Mesendoderm (in vitro differentiated cells): ENCODE measurements at regions not wholly inside any gene's neighbourhood (a gene's known extent, or its start where the extent isn't known, plus 50 kb on each side); places are given as distances from the start of the nearest gene placed in this dataset.
A peak's percentile ranks its signal among the peaks of the same experiment; 100 is the strongest.

Experiments used
- DNase-seq: peaks from one replicate; pipeline ENCODE4 v3.0.0; 2013
- H2AK5ac ChIP-seq: 2 replicates; pipeline ENCODE4 v1.6.1; 2013; ENCODE audit warnings: low read length, inconsistent platforms
- H2BK120ac ChIP-seq: 2 replicates; pipeline ENCODE4 v1.6.1; 2013; ENCODE audit warnings: low read depth, mild to moderate bottlenecking, low read length, moderate library complexity, mixed read lengths
- H2BK15ac ChIP-seq: replicated peaks from 2 replicates; pipeline ENCODE4 v1.6.1; 2013; ENCODE audit warnings: low read depth, mild to moderate bottlenecking, moderate library complexity
- H2BK5ac ChIP-seq: 2 replicates; pipeline ENCODE4 v1.6.1; 2013; ENCODE audit warnings: low read length, inconsistent platforms
- H3K18ac ChIP-seq: 2 replicates; pipeline ENCODE4 v1.6.1; 2013; ENCODE audit warnings: mild to moderate bottlenecking, low read length, mixed read lengths
- H3K23ac ChIP-seq: one replicate; pipeline ENCODE4 v1.6.1; 2013; ENCODE audit warnings: low read length
- H3K27ac ChIP-seq: 2 replicates; pipeline ENCODE4 v1.5.1; 2013; ENCODE audit warnings: low read depth, mild to moderate bottlenecking, inconsistent platforms, low read length, moderate library complexity
- H3K27me3 ChIP-seq: 2 replicates; pipeline ENCODE4 v1.6.1; 2013; ENCODE audit warnings: low read length, control low read depth, mild to moderate bottlenecking, inconsistent platforms; ENCODE audit not compliant: insufficient read depth, poor library complexity
- H3K36me3 ChIP-seq: 2 replicates; pipeline ENCODE4 v1.6.1; 2013; ENCODE audit warnings: low read length, inconsistent platforms; ENCODE audit not compliant: control insufficient read depth, insufficient read depth
- H3K4ac ChIP-seq: one replicate; pipeline ENCODE4 v1.6.1; 2013; ENCODE audit warnings: low read depth, mild to moderate bottlenecking, low read length, moderate library complexity
- H3K4me1 ChIP-seq: 2 replicates; pipeline ENCODE4 v1.6.1; 2013; ENCODE audit warnings: low read depth, low read length, inconsistent platforms; ENCODE audit not compliant: control insufficient read depth
- H3K4me2 ChIP-seq: 2 replicates; pipeline ENCODE4 v1.6.1; 2013; ENCODE audit warnings: low read length
- H3K4me3 ChIP-seq: 2 replicates; pipeline ENCODE4 v1.5.1; 2013; ENCODE audit warnings: mild to moderate bottlenecking, low read length
- H3K56ac ChIP-seq: one replicate; pipeline ENCODE4 v1.6.1; 2013; ENCODE audit warnings: low read length
- H3K79me1 ChIP-seq: 2 replicates; pipeline ENCODE4 v1.6.1; 2013; ENCODE audit warnings: low read length, inconsistent platforms
- H3K79me2 ChIP-seq: 2 replicates; pipeline ENCODE4 v1.6.1; 2013; ENCODE audit warnings: mild to moderate bottlenecking, low read length; ENCODE audit not compliant: control insufficient read depth, insufficient read depth
- H3K9ac ChIP-seq: 2 replicates; pipeline ENCODE4 v1.6.1; 2013; ENCODE audit warnings: low read length, inconsistent platforms
- H4K5ac ChIP-seq: one replicate; pipeline ENCODE4 v1.6.1; 2013; ENCODE audit warnings: low read length
- H4K8ac ChIP-seq: one replicate; pipeline ENCODE4 v1.6.1; 2013; ENCODE audit warnings: low read depth, mild to moderate bottlenecking, control low read depth, low read length, moderate library complexity
- WGBS: extraction: QIAGEN DNeasy Blood & Tissue Kit; methylation state at CpG from one replicate; pipeline ENCODE4 v1.1.7; 2013; ENCODE audit warnings: low lambda C conversion rate, missing lambda C conversion rate; ENCODE audit not compliant: insufficient coverage; ENCODE audit errors: extremely low coverage; 5-methylcytosine and 5-hydroxymethylcytosine counted together

- H3K79me2 ChIP-seq = no peaks in the 10 kb centered on the region
- H3K27me3 ChIP-seq = no peaks in the 10 kb centered on the region
- H3K9ac ChIP-seq = no peak overlapping the region
- no peak for DNase-seq
- no peak overlapping the region for H3K18ac ChIP-seq
- no peaks in the 10 kb centered on the region for H3K36me3 ChIP-seq
- no peak overlapping the region for H3K4me3 ChIP-seq
- no peak overlapping the region for H2BK120ac ChIP-seq
- no peaks in the 10 kb centered on the region for H3K4me1 ChIP-seq
- H3K27ac ChIP-seq = no peak overlapping the region
- WGBS = no CpG with 5 or more reads among the region's 4 CpGs
- no peak overlapping the region for H2BK15ac ChIP-seq
- no peak overlapping the region for H3K4ac ChIP-seq
- H3K56ac ChIP-seq = no peak overlapping the region
- H4K5ac ChIP-seq = no peak overlapping the region
- no peaks in the 10 kb centered on the region for H3K79me1 ChIP-seq
- no peak overlapping the region for H4K8ac ChIP-seq
- H2AK5ac ChIP-seq = no peak overlapping the region
- no peak overlapping the region for H3K23ac ChIP-seq
- no peak overlapping the region for H2BK5ac ChIP-seq
- no peak overlapping the region for H3K4me2 ChIP-seq
Observed at GRCh38 chr3:40593351-40593750, 68.6 kb downstream of the ZNF621 start.

GRCh38 chr3:40597441-40597840 is 72.7 kb downstream of the ZNF621 start:
- H3K4me1 ChIP-seq = no peaks in the 10 kb centered on the region
- no peak overlapping the region for H3K23ac ChIP-seq
- H3K4ac ChIP-seq = no peak overlapping the region
- no peaks in the 10 kb centered on the region for H3K36me3 ChIP-seq
- no peaks in the 10 kb centered on the region for H3K79me1 ChIP-seq
- H3K4me2 ChIP-seq = no peak overlapping the region
- H3K27me3 ChIP-seq = no peaks in the 10 kb centered on the region
- H3K56ac ChIP-seq = no peak overlapping the region
- H3K79me2 ChIP-seq = no peaks in the 10 kb centered on the region
- no peak overlapping the region for H4K5ac ChIP-seq
- no peak overlapping the region for H3K18ac ChIP-seq
- no peak overlapping the region for H2BK5ac ChIP-seq
- no peak overlapping the region for H2BK15ac ChIP-seq
- no peak overlapping the region for H4K8ac ChIP-seq
- DNase-seq = peak; percentile 8
- H2BK120ac ChIP-seq = no peak overlapping the region
- H3K9ac ChIP-seq = no peak overlapping the region
- WGBS = no CpG with 5 or more reads among the region's 3 CpGs
- H2AK5ac ChIP-seq = no peak overlapping the region
- no peak overlapping the region for H3K27ac ChIP-seq
- H3K4me3 ChIP-seq = no peak overlapping the region

GRCh38 chr3:40598338-40598737 is 73.6 kb downstream of the ZNF621 start:
- Histone ChIP-seq H3K4me3 (no peak overlapping the region), H2BK120ac (no peak overlapping the region), H3K56ac (no peak overlapping the region), H3K27ac (no peak overlapping the region), H2BK15ac (no peak overlapping the region), H3K4me2 (no peak overlapping the region), H3K4me1 (no peaks in the 10 kb centered on the region), H4K5ac (no peak overlapping the region), H3K9ac (no peak overlapping the region), H3K23ac (no peak overlapping the region), H3K79me1 (no peaks in the 10 kb centered on the region), H3K4ac (no peak overlapping the region), H3K18ac (no peak overlapping the region), H2AK5ac (no peak overlapping the region), H4K8ac (no peak overlapping the region), H2BK5ac (no peak overlapping the region), H3K27me3 (no peaks in the 10 kb centered on the region), H3K79me2 (no peaks in the 10 kb centered on the region), H3K36me3 (no peaks in the 10 kb centered on the region)
- no peak for DNase-seq

- no peak overlapping the region for H2BK5ac ChIP-seq
- H2BK120ac ChIP-seq = no peak overlapping the region
- no peak overlapping the region for H3K18ac ChIP-seq
- DNase-seq = no peak
- H3K4me3 ChIP-seq = no peak overlapping the region
- no peak overlapping the region for H4K5ac ChIP-seq
- no peak overlapping the region for H3K56ac ChIP-seq
- no peak overlapping the region for H3K23ac ChIP-seq
- H3K9ac ChIP-seq = no peak overlapping the region
- H3K4me2 ChIP-seq = no peak overlapping the region
- no peak overlapping the region for H3K4ac ChIP-seq
- no peaks in the 10 kb centered on the region for H3K79me2 ChIP-seq
- no peaks in the 10 kb centered on the region for H3K27me3 ChIP-seq
- H3K27ac ChIP-seq = no peak overlapping the region
- no peak overlapping the region for H4K8ac ChIP-seq
- no peaks in the 10 kb centered on the region for H3K79me1 ChIP-seq
- WGBS = no CpG with 5 or more reads among the region's 3 CpGs
- H2BK15ac ChIP-seq = no peak overlapping the region
- H2AK5ac ChIP-seq = no peak overlapping the region
- no peaks in the 10 kb centered on the region for H3K4me1 ChIP-seq
- no peaks in the 10 kb centered on the region for H3K36me3 ChIP-seq
Observed at GRCh38 chr3:40598962-40599361, 74.2 kb downstream of the ZNF621 start.

GRCh38 chr3:40602778-40603385 is 78.1 kb downstream of the ZNF621 start:
- Histone ChIP-seq H3K23ac (no peak overlapping the region), H4K5ac (no peak overlapping the region), H3K79me1 (no peaks in the 10 kb centered on the region), H3K56ac (no peak overlapping the region), H2BK120ac (no peak overlapping the region), H2BK5ac (no peak overlapping the region), H3K4ac (no peak overlapping the region), H2BK15ac (no peak overlapping the region), H2AK5ac (no peak overlapping the region), H3K27me3 (no peaks in the 10 kb centered on the region), H3K27ac (no peak overlapping the region), H3K36me3 (no peaks in the 10 kb centered on the region), H3K4me3 (no peak overlapping the region), H3K79me2 (no peaks in the 10 kb centered on the region), H3K4me2 (no peak overlapping the region), H3K9ac (no peak overlapping the region), H3K4me1 (no peaks in the 10 kb centered on the region), H3K18ac (no peak overlapping the region), H4K8ac (no peak overlapping the region)
- no CpG with 5 or more reads among the region's 1 CpG for WGBS
- DNase-seq = no peak

GRCh38 chr3:40605960-40606359 is 81.2 kb downstream of the ZNF621 start:
- Histone ChIP-seq H3K79me1 (no peaks in the 10 kb centered on the region), H3K36me3 (no peaks in the 10 kb centered on the region), H2BK120ac (no peak overlapping the region), H3K79me2 (no peaks in the 10 kb centered on the region), H3K4ac (no peak overlapping the region), H3K23ac (no peak overlapping the region), H4K5ac (no peak overlapping the region), H3K4me2 (no peak overlapping the region), H2BK5ac (no peak overlapping the region), H3K56ac (no peak overlapping the region), H3K27ac (no peak overlapping the region), H2BK15ac (no peak overlapping the region), H2AK5ac (no peak overlapping the region), H3K27me3 (no peaks in the 10 kb centered on the region), H4K8ac (no peak overlapping the region), H3K4me3 (no peak overlapping the region), H3K9ac (no peak overlapping the region), H3K4me1 (no peaks in the 10 kb centered on the region), H3K18ac (no peak overlapping the region)
- DNase-seq = no peak
- no CpG with 5 or more reads among the region's 1 CpG for WGBS
